ENCODE measurements at regions not wholly inside any gene's neighbourhood (a gene's known extent, or its start where the extent isn't known, plus 50 kb on each side); places are given as distances from the start of the nearest gene placed in this dataset.

DNA sequence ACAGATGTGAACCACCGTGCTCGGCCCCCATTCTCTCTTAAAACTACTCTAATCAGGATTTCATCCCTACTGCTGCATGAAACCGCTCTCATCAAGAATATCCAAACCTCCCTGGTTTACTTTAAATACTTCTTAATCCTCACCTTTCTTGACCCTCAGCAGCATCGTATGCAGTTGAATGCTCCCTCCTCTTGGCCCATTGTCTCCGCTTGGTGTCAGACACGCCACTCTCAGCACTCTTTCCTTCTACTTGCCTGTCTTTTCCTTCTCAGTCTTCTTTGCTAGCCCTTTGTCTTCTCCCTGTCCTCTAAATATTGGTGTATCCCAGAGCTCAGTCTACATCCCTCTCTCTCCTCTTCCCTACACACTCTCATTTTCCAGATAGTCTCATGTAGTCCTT is 314.9 kb downstream of the MRPL39 start:
- no peaks in the 10 kb centered on the region for H3K27me3 ChIP-seq
- no peak overlapping the region for H3K4me3 ChIP-seq
- H3K36me3 ChIP-seq (replicated peaks in 1 of 2; ENCODE audit: insufficient read depth in 1 of 2, low read depth in 2 of 2) = no peaks in the 10 kb centered on the region
- no peak overlapping the region for H3K27ac ChIP-seq
- ATAC-seq (no peak), DNase-seq (no peak)
- H3K4me1 ChIP-seq = peaks cover 6% of the 10 kb centered on the region
- TF ChIP-seq POLR2A (IDR thresholded peaks at IDR 0.05) = no peak
- TF ChIP-seq, protein P1, sequence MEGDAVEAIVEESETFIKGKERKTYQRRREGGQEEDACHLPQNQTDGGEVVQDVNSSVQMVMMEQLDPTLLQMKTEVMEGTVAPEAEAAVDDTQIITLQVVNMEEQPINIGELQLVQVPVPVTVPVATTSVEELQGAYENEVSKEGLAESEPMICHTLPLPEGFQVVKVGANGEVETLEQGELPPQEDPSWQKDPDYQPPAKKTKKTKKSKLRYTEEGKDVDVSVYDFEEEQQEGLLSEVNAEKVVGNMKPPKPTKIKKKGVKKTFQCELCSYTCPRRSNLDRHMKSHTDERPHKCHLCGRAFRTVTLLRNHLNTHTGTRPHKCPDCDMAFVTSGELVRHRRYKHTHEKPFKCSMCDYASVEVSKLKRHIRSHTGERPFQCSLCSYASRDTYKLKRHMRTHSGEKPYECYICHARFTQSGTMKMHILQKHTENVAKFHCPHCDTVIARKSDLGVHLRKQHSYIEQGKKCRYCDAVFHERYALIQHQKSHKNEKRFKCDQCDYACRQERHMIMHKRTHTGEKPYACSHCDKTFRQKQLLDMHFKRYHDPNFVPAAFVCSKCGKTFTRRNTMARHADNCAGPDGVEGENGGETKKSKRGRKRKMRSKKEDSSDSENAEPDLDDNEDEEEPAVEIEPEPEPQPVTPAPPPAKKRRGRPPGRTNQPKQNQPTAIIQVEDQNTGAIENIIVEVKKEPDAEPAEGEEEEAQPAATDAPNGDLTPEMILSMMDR (IDR thresholded peaks at IDR 0.05) = no peak
- WGBS, 2 donors = 66 to 78% methylated on average over 6 of the region's 6 CpGs
- intact Hi-C loops (cut with DNase I) = no loop called here
- H3K9me3 ChIP-seq = no peaks in the 10 kb centered on the region

DNA sequence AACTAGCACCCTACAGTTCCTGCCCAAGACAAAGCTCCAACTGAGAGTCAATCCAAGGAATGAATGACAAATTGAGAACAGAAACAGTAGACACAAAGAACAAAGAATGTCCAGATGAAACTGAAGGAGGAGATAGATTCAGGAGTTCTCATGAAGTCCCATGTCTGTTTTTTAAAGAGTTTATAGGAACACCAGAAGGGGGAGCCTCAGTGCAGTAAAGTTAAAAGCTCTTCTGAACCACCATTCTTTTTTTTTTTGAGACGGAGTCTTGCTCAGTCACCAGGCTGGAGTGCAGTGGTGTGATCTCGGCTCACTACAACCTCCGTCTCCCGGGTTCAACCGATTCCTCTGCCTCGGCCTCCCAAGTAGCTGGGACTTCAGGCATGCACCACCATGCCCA is 323.6 kb downstream of the MRPL39 start:
- ATAC-seq (no peak), DNase-seq (peak in 1 of 4 donors; percentile 5)
- intact Hi-C loops (cut with DNase I) = no loop called here
- no peak overlapping the region for H3K4me3 ChIP-seq
- H3K27ac ChIP-seq = no peak overlapping the region
- TF ChIP-seq POLR2A (IDR thresholded peaks at IDR 0.05) = no peak
- TF ChIP-seq, protein P1 (IDR thresholded peaks at IDR 0.05) = peak; percentile 14 to 52 (median 32)
- no peaks in the 10 kb centered on the region for H3K9me3 ChIP-seq
- H3K36me3 ChIP-seq (replicated peaks in 1 of 2; ENCODE audit: insufficient read depth in 1 of 2, low read depth in 2 of 2) = no peaks in the 10 kb centered on the region
- 26 to 32% methylated on average over 6 of the region's 6 CpGs for WGBS, 2 donors
- no peaks in the 10 kb centered on the region for H3K27me3 ChIP-seq
- no peaks in the 10 kb centered on the region for H3K4me1 ChIP-seq

DNA sequence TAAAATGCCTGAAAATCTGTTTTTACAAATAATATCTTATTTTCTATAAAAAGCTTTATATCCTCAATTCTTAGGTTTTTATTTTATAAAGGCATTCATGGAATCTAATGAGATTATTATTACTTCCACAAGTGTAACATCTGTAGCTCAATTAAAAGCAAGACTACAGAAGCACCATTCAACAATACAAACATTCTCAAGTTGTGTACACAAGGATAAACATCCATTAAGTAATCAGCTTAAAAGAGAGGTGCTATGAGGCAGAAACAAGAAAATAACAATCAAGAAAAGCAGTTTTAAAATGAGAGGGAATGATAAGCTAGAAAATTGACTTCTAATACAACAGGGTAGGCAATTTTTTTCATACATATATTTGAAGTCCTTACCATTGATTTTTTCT is 326.1 kb downstream of the MRPL39 start:
- no peaks in the 10 kb centered on the region for H3K9me3 ChIP-seq
- H3K4me1 ChIP-seq = no peaks in the 10 kb centered on the region
- no peaks in the 10 kb centered on the region for H3K27me3 ChIP-seq
- ATAC-seq (no peak), DNase-seq (no peak)
- intact Hi-C loops (cut with DNase I) = no loop called here
- H3K4me3 ChIP-seq = no peak overlapping the region
- H3K27ac ChIP-seq = no peak overlapping the region
- no peaks in the 10 kb centered on the region for H3K36me3 ChIP-seq (replicated peaks in 1 of 2; ENCODE audit: insufficient read depth in 1 of 2, low read depth in 2 of 2)
- no peak for TF ChIP-seq POLR2A (IDR thresholded peaks at IDR 0.05)
- TF ChIP-seq, protein P1 (IDR thresholded peaks at IDR 0.05) = no peak

DNA sequence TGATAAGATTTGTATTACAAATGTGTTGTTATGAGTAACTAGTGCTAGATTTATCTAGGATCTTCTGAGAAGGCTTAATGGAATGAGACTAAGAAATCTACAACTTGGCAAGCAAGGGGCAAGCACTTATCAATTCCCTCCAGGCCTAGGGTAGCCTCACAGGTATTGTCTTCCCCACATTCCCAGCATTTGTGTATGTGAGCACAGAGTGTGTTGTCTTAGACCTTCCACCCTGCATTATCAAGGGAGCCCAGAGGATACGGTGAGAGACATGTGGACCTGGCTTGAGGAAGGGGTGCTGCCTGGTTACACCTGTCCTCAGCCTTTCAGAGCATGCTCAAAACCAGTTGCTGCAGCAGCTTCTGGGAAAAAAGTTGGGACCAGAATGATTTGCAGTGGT is 327.2 kb downstream of the MRPL39 start:
- no peak overlapping the region for H3K4me3 ChIP-seq
- no peaks in the 10 kb centered on the region for H3K4me1 ChIP-seq
- H3K9me3 ChIP-seq = no peaks in the 10 kb centered on the region
- H3K27ac ChIP-seq = no peak overlapping the region
- intact Hi-C loops (cut with DNase I) = no loop called here
- no peak for TF ChIP-seq POLR2A (IDR thresholded peaks at IDR 0.05)
- TF ChIP-seq, protein P1 (IDR thresholded peaks at IDR 0.05) = no peak
- no peak for DNase-seq
- ATAC-seq = no peak
- H3K27me3 ChIP-seq = peaks cover 0 to under 1% of the 10 kb centered on the region in 2 donors
- no peaks in the 10 kb centered on the region for H3K36me3 ChIP-seq (replicated peaks in 1 of 2; ENCODE audit: insufficient read depth in 1 of 2, low read depth in 2 of 2)
- WGBS, 2 donors = 50 to 64% methylated on average over 1 of the region's 1 CpG

DNA sequence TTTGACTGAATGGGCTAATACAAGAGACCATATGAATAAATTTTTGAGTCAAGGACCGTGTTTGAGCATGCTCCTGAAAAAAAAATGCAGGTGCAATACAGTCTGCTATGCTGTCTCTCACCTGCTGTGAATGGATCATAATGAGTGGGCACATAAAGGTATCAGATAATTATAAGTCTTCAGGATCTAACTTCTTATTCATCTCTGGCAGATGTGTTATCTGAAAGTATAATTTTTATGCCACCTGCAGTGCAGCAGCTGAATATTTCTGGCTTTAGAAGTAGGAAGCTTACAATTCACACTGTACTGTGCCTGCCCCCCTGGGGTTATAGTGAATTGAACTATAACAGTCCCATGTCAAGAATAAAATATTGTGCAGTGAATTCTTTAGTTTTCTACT is 333.3 kb downstream of the MRPL39 start:
- DNase-seq (no peak), ATAC-seq (no peak)
- H3K4me1 ChIP-seq = no peaks in the 10 kb centered on the region
- 34 to 63% methylated on average over 1 of the region's 1 CpG for WGBS, 2 donors
- H3K9me3 ChIP-seq = no peaks in the 10 kb centered on the region
- TF ChIP-seq, protein P1 (IDR thresholded peaks at IDR 0.05) = no peak
- no peak for TF ChIP-seq POLR2A (IDR thresholded peaks at IDR 0.05)
- H3K27ac ChIP-seq = no peak overlapping the region
- peaks cover 0 to 4% of the 10 kb centered on the region in 2 donors for H3K27me3 ChIP-seq
- intact Hi-C loops (cut with DNase I) = no loop called here
- H3K4me3 ChIP-seq = no peak overlapping the region
- H3K36me3 ChIP-seq (replicated peaks in 1 of 2; ENCODE audit: insufficient read depth in 1 of 2, low read depth in 2 of 2) = no peaks in the 10 kb centered on the region

Measured in body of pancreas (tissue), 4 donors.